ENCODE measurements at regions not wholly inside any gene's neighbourhood (a gene's known extent, or its start where the extent isn't known, plus 50 kb on each side); places are given as distances from the start of the nearest gene placed in this dataset.
"Not testable (repeated sequence)": the region's sequence is repeated elsewhere in the genome, so short reads cannot be mapped to it uniquely, and the experiment has no call there.

DNA sequence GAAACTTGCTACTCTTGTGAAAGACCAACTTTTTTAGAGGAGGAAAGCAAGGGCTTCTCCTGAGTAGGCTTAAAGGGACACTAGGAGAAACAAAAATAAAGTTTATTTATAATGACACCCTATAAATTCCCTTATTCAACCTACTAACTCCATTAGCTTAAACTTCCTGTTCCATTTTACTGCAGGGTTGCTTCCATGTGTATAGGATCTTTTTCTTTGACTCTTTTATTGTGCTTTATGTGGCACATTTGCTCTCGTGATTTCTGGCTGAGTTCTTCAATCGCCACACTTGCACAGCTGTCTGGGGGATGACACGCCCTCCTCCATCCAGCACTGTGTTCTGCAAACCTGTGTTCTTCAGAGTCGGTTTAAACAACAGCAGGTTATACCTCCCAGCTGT, 225.7 kb upstream of the NPVF start:
- DNase-seq (ENCODE audit: low read depth in 2 of 2), result no peak

DNA sequence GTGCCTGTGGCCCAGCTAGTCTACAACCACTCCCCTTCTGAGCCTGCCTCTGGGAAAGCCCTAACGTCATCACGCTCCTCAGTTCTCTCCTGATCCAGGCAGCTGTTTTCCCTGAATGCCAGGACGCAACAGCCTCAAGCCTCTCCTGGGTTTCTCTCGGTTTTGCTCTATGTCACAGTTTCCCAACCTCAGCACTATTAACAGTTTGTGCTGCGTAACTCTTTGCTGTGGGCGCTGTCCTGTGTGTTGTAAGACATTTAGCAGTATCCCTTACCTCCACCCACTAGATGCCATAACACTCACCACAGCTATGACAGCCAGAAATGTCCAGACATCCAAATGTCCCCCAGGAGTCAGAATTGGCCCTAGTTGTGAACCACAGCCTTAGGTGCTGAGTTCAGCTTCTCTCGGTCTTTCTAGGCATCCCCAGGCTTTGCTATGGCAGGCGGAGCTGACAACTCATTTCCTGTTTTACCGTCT, 226.3 kb upstream of the NPVF start:
- no peak for DNase-seq (ENCODE audit: low read depth in 2 of 2)

GRCh38 chr7:25455683-25456251, 227.5 kb upstream of the NPVF start:
- no peak for DNase-seq (ENCODE audit: low read depth in 2 of 2)

DNA sequence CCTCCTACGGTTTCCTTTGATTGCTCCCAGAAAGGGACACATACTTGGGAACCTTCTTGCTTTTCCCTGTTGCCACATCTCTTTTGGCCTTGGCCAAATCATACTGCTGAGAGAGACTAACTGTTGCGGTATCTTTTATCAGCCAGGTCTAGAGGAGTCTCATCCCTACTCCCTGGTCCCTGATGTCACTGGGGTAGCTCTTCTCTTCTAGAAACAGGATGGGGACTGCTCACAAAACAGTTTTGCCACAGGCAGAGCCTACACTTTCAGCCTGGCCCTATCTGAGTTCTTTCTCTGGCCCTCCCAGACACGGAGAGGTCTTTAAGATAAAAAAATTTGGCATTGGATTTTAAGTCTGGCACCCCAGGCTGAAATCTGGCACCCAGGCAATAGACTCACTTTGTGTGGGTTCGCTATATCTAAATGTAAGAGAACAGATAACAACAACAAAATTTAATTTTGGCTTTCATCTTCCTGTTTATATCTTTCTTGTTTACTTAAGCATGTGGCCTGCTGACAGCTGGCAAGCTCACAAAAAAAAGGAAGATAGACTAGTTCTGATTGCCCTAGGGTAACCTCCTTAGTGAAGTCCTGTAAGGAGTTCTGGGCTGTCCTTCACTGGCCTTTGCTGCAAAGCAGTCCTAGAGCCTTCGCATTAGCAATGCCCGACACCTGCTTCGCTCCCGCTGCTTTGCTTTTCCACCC, 228.3 kb upstream of the NPVF start:
- no peak for DNase-seq (ENCODE audit: low read depth in 2 of 2)

DNA sequence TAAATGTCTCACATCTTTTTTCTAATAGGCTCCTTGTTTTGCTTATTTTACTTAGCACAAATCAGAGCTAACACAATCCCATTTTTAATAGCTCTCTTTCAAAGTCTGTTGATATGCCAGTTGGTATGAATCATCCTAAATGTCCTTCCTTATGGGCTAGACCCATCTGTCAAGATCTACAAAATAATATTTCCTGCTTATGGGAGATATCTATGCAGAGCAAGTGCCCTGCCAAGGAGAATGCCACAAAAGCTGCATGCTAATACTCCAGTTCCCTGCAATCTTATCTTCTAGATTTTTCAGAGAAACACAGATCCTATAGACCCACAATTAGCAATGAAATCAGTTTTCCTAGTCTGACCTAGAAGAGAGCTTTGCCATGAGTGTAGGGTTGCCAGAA, 230.8 kb upstream of the NPVF start:
- no peak for DNase-seq (ENCODE audit: low read depth in 2 of 2)

DNA sequence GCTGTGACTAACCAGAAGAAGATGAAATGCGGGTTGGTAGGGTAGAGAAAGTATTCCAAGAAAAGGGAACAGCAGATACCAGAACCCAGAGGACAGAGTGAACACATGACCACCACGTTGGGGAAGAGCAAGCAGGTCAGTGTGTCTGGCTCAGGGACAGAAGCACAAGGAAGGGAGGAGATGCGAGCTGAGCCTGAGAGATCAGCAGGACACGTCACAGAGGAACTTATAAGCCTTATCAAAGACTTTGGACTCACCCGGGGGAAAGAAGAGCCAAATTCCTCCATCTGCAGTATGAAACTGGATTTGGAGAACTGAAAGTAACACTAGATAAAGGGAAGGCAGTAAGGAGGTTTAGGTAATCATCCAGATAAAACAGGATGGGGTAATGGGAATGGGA, 232.1 kb upstream of the NPVF start:
- no peak for DNase-seq (ENCODE audit: low read depth in 2 of 2)

GRCh38 chr7:25469669-25470068, 241.4 kb upstream of the NPVF start:
- DNase-seq (ENCODE audit: low read depth in 2 of 2), result no peak

DNA sequence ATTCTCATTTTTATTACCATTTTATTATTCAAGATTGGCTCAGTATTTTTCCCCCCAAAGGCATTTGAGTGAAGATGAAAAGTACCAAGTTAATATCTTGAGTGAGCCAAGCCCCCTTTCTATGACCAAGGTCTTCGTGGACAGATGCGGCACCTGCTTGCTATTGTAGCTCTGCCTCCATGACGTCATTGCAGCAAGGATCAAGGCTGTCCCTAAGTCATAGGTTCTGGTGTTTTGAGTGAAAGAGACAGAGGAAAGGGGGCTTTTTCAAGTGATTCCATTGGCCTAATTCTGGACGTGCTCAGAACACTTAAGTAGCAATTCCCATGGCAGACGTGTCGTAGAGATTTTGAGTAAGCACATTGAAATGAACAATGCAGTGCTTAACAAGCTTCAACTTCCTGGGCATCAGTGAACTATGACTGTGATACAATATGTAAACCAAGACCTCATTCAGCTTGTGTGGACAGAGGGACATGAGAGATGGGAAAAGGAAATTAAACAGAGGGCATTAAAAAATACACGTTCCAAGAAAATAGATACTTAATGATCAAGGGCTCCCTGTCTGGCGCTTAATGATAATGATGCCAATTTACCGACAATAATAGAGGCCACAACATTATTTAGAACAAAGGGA, 248.7 kb upstream of the NPVF start:
- DNase-seq (ENCODE audit: low read depth in 2 of 2), result no peak

GRCh38 chr7:25478221-25478620, 249.9 kb upstream of the NPVF start:
- DNase-seq (ENCODE audit: low read depth in 2 of 2), result not testable (repeated sequence)

GRCh38 chr7:25478925-25479324, 250.6 kb upstream of the NPVF start:
- no peak for DNase-seq (ENCODE audit: low read depth in 2 of 2)

GRCh38 chr7:25481891-25482290, 253.6 kb upstream of the NPVF start:
- no peak for DNase-seq (ENCODE audit: low read depth in 2 of 2)

- no peak for DNase-seq (ENCODE audit: low read depth in 2 of 2)
These were observed 254.3 kb upstream of the NPVF start for GRCh38 chr7:25482631-25483030.

DNA sequence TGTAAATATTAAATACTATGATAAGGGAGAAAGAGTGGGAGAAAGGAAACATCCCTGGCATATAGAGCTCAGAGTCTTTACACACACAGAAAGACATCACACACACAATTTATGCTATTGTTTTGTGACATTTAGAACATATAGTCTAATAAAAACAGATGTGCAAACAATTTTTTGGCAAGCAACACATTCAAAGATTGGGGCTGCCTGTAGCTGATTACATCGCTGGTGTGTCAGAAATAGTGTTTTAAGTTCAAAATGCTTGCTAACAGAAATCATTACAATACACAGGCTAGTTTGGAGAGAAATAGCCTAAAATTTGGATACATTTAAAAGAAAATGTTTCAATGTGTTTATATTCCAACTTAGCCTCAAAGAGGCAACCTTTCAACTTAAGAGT, 256.7 kb upstream of the NPVF start:
- DNase-seq (ENCODE audit: low read depth in 2 of 2), result no peak

GRCh38 chr7:25486656-25487055, 258.4 kb upstream of the NPVF start:
- no peak for DNase-seq (ENCODE audit: low read depth in 2 of 2)

GRCh38 chr7:25493805-25494366, 265.6 kb upstream of the NPVF start:
- no peak for DNase-seq (ENCODE audit: low read depth in 2 of 2)

DNA sequence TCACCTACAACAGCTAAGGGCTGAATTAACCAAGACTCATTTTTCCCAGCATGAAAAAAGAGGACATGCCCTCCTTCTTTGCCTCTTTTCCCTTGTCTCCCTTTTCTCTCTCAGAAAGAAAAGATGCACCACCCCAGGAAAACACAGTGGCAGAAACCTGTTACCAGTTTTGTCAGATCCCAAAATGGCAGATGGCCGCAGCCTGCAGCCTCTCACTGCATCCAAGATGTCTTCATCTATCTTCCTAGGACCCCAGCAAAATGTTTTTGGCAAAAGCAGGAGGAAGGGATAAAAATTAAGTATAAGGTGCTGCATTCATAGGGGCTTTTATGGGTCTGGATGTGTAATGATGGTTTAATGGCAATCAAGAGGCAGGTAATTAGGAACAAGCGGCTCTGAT, 266.6 kb upstream of the NPVF start:
- no peak for DNase-seq (ENCODE audit: low read depth in 2 of 2)

DNA sequence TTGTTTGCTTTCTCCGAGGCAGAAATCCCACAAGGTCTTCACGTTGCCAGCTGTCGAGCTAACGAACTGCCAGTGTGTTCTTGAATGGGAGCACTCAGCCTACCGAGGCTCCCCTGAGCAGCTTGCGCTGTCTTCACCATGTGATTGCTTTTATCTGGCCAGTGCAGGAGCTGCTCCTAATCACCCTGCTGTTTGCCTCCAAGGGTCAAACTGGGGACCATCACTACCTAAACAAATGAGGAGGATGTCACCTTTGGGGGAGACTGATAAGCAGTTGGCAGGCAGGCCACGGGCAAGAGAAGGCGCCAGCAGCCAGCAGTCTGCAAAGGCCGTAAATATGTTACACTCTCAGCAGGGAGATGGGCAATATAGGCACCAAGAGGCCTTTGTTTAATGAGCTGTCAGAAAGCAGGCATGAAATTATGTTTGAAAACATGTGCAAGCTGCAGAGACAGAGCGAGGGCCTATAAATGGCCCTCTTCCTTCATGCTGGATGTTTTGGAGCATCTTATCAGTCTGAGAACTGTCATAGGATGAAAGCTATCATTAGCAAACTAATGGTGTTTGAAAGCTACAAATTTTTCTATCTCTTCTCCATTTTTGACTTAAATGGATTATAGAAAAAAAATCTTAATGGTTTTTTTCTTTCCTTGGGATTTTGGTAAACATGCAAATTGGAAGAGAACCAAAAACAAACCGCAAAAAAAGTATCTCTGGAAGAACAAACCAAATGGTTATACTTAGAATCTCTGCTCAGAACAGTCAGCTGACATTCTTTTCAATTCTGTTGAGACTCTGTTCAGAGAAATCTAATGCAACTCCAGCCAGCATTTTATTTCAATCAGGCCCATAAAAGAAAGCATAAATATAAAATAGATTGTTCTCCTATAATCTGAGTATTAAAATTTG, 267.3 kb upstream of the NPVF start:
- no peak for DNase-seq (ENCODE audit: low read depth in 2 of 2)

- no peak for DNase-seq (ENCODE audit: low read depth in 2 of 2)
These were observed 268.4 kb upstream of the NPVF start for GRCh38 chr7:25496476-25497368.

- DNase-seq (ENCODE audit: low read depth in 2 of 2), result no peak
These were observed 272.2 kb upstream of the NPVF start for GRCh38 chr7:25500393-25500921.

DNA sequence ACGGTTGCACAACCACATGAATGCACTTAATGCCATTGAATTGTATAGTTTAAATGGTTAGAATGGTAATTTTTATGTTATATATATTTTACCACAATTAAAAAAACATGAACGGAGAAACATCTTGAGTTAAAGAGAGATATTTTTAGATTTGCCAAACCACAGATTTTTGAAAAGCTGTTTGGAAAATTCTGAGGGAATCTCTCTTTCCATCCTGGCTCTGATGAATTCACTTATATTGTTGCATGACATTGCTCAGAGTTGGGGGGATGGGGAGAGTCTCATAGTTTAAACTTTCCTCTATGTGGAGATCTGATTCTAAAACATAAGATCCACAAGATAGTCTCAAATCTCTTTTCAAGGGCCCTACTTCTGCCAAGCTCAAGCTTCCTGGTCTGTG, 275.0 kb upstream of the NPVF start:
- DNase-seq (ENCODE audit: low read depth in 2 of 2), result no peak

Data from stimulated activated CD8-positive, alpha-beta memory T cell treated with anti-CD3 and anti-CD28 coated beads, Interleukin-7, amount 100 ng/mL, for 1 hour (primary cell).